KMS-11 (cell line): ENCODE measurements at regions not wholly inside any gene's neighbourhood (a gene's known extent, or its start where the extent isn't known, plus 50 kb on each side); places are given as distances from the start of the nearest gene placed in this dataset.

Experiments
- H2AFZ ChIP-seq: fragments of 200-600 bp; sonication (generic); 2 replicates; pipeline ENCODE4 v1.6.1; 2016; ENCODE audit warnings: antibody characterized with exemption, mixed run types, low read depth
- H3K27ac ChIP-seq: fragments of 200-600 bp; sonication (generic); 2 replicates; pipeline ENCODE4 v1.6.1; 2016; ENCODE audit warnings: mild to moderate bottlenecking, mixed run types
- H3K27me3 ChIP-seq: fragments of 200-600 bp; sonication (generic); 2 replicates; pipeline ENCODE4 v1.6.1; 2017; ENCODE audit warnings: mild to moderate bottlenecking, low read depth, mixed run types, moderate library complexity; ENCODE audit not compliant: insufficient read depth
- H3K36me3 ChIP-seq: fragments of 200-600 bp; sonication (generic); 2 replicates; pipeline ENCODE4 v1.6.1; 2017; ENCODE audit warnings: mild to moderate bottlenecking, mixed run types; ENCODE audit not compliant: insufficient read depth
- H3K4me1 ChIP-seq: fragments of 200-600 bp; sonication (generic); 2 replicates; pipeline ENCODE4 v1.6.1; 2016; ENCODE audit warnings: mild to moderate bottlenecking, low read depth, mixed run types; ENCODE audit not compliant: poor library complexity, severe bottlenecking
- H3K4me2 ChIP-seq: fragments of 200-600 bp; sonication (generic); 2 replicates; pipeline ENCODE4 v1.7.0; 2016; ENCODE audit warnings: mild to moderate bottlenecking, mixed run types
- H3K4me3 ChIP-seq: fragments of 200-600 bp; sonication (generic); IDR thresholded peaks from 2 replicates; pipeline ENCODE4 v1.6.1; 2017; ENCODE audit warnings: low read depth, low read length, mixed read lengths; ENCODE audit not compliant: insufficient read depth
- H3K79me2 ChIP-seq: fragments of 200-600 bp; sonication (generic); 2 replicates; pipeline ENCODE4 v1.6.1; 2016; ENCODE audit warnings: low read depth, mixed run types; ENCODE audit not compliant: insufficient read depth
- H3K9ac ChIP-seq: fragments of 200-600 bp; sonication (generic); 2 replicates; pipeline ENCODE4 v1.6.1; 2016; ENCODE audit warnings: mild to moderate bottlenecking, mixed run types
- H4K20me1 ChIP-seq: fragments of 200-600 bp; sonication (generic); 2 replicates; pipeline ENCODE4 v1.6.1; 2016; ENCODE audit warnings: mild to moderate bottlenecking, mixed run types; ENCODE audit not compliant: insufficient read depth
- CTCF ChIP-seq: fragments of 200-600 bp; sonication (generic); conservative IDR thresholded peaks from 2 replicates; pipeline ENCODE4 v1.6.1; 2017; ENCODE audit warnings: low read depth, mild to moderate bottlenecking, antibody characterized with exemption, low read length, moderate library complexity, mixed read lengths

GRCh38 chr7:145324081-145324480, 488.2 kb upstream of the TPK1 start:
- no peak overlapping the region for H3K27ac ChIP-seq
- H2AFZ ChIP-seq: no peak overlapping the region
- H4K20me1 ChIP-seq: no peaks in the 10 kb centered on the region
- H3K4me2 ChIP-seq: no peak overlapping the region
- H3K79me2 ChIP-seq: no peaks in the 10 kb centered on the region
- H3K27me3 ChIP-seq: no peaks in the 10 kb centered on the region
- no peak overlapping the region for H3K4me3 ChIP-seq
- no peak for TF ChIP-seq CTCF
- no peaks in the 10 kb centered on the region for H3K4me1 ChIP-seq
- no peaks in the 10 kb centered on the region for H3K36me3 ChIP-seq
- H3K9ac ChIP-seq: no peak overlapping the region

GRCh38 chr7:145313551-145313950, 477.7 kb upstream of the TPK1 start:
- H3K27ac ChIP-seq: no peak overlapping the region
- no peak overlapping the region for H3K4me3 ChIP-seq
- H3K4me2 ChIP-seq: no peak overlapping the region
- H3K79me2 ChIP-seq: no peaks in the 10 kb centered on the region
- no peak overlapping the region for H3K9ac ChIP-seq
- no peaks in the 10 kb centered on the region for H3K36me3 ChIP-seq
- no peaks in the 10 kb centered on the region for H3K4me1 ChIP-seq
- no peaks in the 10 kb centered on the region for H4K20me1 ChIP-seq
- no peak for TF ChIP-seq CTCF
- H3K27me3 ChIP-seq: no peaks in the 10 kb centered on the region
- H2AFZ ChIP-seq: no peak overlapping the region

- no peaks in the 10 kb centered on the region for H3K36me3 ChIP-seq
- no peak overlapping the region for H3K27ac ChIP-seq
- H3K4me1 ChIP-seq: no peaks in the 10 kb centered on the region
- H3K79me2 ChIP-seq: no peaks in the 10 kb centered on the region
- no peak overlapping the region for H3K9ac ChIP-seq
- no peak overlapping the region for H2AFZ ChIP-seq
- H3K4me2 ChIP-seq: no peak overlapping the region
- H3K27me3 ChIP-seq: no peaks in the 10 kb centered on the region
- no peak overlapping the region for H3K4me3 ChIP-seq
- H4K20me1 ChIP-seq: no peaks in the 10 kb centered on the region
- TF ChIP-seq CTCF: no peak
Observed at GRCh38 chr7:145293754-145294153, 457.9 kb upstream of the TPK1 start.

- H3K79me2 ChIP-seq: no peaks in the 10 kb centered on the region
- H4K20me1 ChIP-seq: no peaks in the 10 kb centered on the region
- H2AFZ ChIP-seq: no peak overlapping the region
- no peaks in the 10 kb centered on the region for H3K27me3 ChIP-seq
- no peak overlapping the region for H3K27ac ChIP-seq
- no peaks in the 10 kb centered on the region for H3K36me3 ChIP-seq
- H3K4me1 ChIP-seq: no peaks in the 10 kb centered on the region
- no peak overlapping the region for H3K4me2 ChIP-seq
- no peak overlapping the region for H3K4me3 ChIP-seq
- no peak overlapping the region for H3K9ac ChIP-seq
- TF ChIP-seq CTCF: no peak
Observed at GRCh38 chr7:145293228-145293701, 457.4 kb upstream of the TPK1 start.
